ENCODE measurements at regions not wholly inside any gene's neighbourhood (a gene's known extent, or its start where the extent isn't known, plus 50 kb on each side); places are given as distances from the start of the nearest gene placed in this dataset.
A peak's percentile ranks its signal among the peaks of the same experiment; 100 is the strongest.

- H3K79me2 ChIP-seq (ENCODE audit: control insufficient read depth, insufficient read depth, low read length), result no peaks in the 10 kb centered on the region
- no peak overlapping the region for H3K4me2 ChIP-seq (ENCODE audit: insufficient read depth, low read length)
- dilution Hi-C loops (cut with MboI; ENCODE audit: extremely low pct_ligation_motif_present, low sequenced_read_pairs) (no loop called here), intact Hi-C loops (cut with micrococcal nuclease) (no loop called here)
- no peak overlapping the region for H3K27ac ChIP-seq (ENCODE audit: insufficient read depth, low read depth, low read length)
- no TSS peak for BruUV-seq (replicated peaks)
- no peak for DNase-seq (ENCODE audit: low read depth, low spot score)
- H3K9me3 ChIP-seq (replicated peaks; ENCODE audit: control insufficient read depth, insufficient read depth, low read length), result no peaks in the 10 kb centered on the region
- CTCF ChIA-PET, result interaction anchor here (1.0 kb wide), 1 partner anchor 16 kb away, joined by 3 read pairs; no protein-coding TSS in a partner anchor
- H3K9me1 ChIP-seq (replicated peaks; ENCODE audit: control insufficient read depth, extremely low read depth, insufficient read depth, low read length), result no peaks in the 10 kb centered on the region
- no peaks in the 10 kb centered on the region for H3K36me3 ChIP-seq (ENCODE audit: control insufficient read depth in 2 of 2, extremely low read depth in 1 of 2, insufficient read depth in 2 of 2, low read length in 2 of 2)
- no peak overlapping the region for H3K4me3 ChIP-seq (replicated peaks in 1 of 3; ENCODE audit: insufficient read depth in 1 of 3, low read depth in 1 of 3, low read length in 3 of 3)
- no peaks in the 10 kb centered on the region for H4K20me1 ChIP-seq (replicated peaks; ENCODE audit: control insufficient read depth, extremely low read depth, insufficient read depth, low read length)
- H3K27me3 ChIP-seq (ENCODE audit: control insufficient read depth in 2 of 2, insufficient read depth in 2 of 2, low read length in 2 of 2), result no peaks in the 10 kb centered on the region
- no peak overlapping the region for H2AFZ ChIP-seq (ENCODE audit: low read depth, low read length)
- no peak overlapping the region for H3K9ac ChIP-seq (replicated peaks; ENCODE audit: extremely low read depth, insufficient read depth, low read length)
- no peak for FAIRE-seq
- peaks cover 7% of the 10 kb centered on the region for H3K4me1 ChIP-seq (ENCODE audit: control insufficient read depth, extremely low read depth, insufficient read depth, low read length)
- POLR2A ChIA-PET, result no interaction called here
- TF ChIP-seq JUN (IDR thresholded peaks at IDR 0.05; ENCODE audit: borderline replicate concordance, insufficient read depth, insufficient read length, low read depth), result no peak
- no peak for TF ChIP-seq EZH2 (IDR thresholded peaks at IDR 0.05; ENCODE audit: borderline replicate concordance, low read depth, low read length, severe bottlenecking)
These were observed 232.3 kb downstream of the PRL start for GRCh38 chr6:22064558-22064957.

- intact Hi-C loops (cut with micrococcal nuclease), result no loop called here
- Histone ChIP-seq H3K36me3 (ENCODE audit: control insufficient read depth in 2 of 2, extremely low read depth in 1 of 2, insufficient read depth in 2 of 2, low read length in 2 of 2) (no peaks in the 10 kb centered on the region), H3K4me1 (ENCODE audit: control insufficient read depth, extremely low read depth, insufficient read depth, low read length) (peaks cover 15% of the 10 kb centered on the region), H4K20me1 (replicated peaks; ENCODE audit: control insufficient read depth, extremely low read depth, insufficient read depth, low read length) (no peaks in the 10 kb centered on the region), H3K4me2 (ENCODE audit: insufficient read depth, low read length) (no peak overlapping the region), H3K27ac (ENCODE audit: insufficient read depth, low read depth, low read length) (no peak overlapping the region), H3K27me3 (ENCODE audit: control insufficient read depth in 2 of 2, insufficient read depth in 2 of 2, low read length in 2 of 2) (no peaks in the 10 kb centered on the region), H3K4me3 (replicated peaks in 1 of 3; ENCODE audit: insufficient read depth in 1 of 3, low read depth in 1 of 3, low read length in 3 of 3) (no peak overlapping the region), H3K79me2 (ENCODE audit: control insufficient read depth, insufficient read depth, low read length) (no peaks in the 10 kb centered on the region), H3K9me1 (replicated peaks; ENCODE audit: control insufficient read depth, extremely low read depth, insufficient read depth, low read length) (no peaks in the 10 kb centered on the region), H3K9me3 (replicated peaks; ENCODE audit: control insufficient read depth, insufficient read depth, low read length) (no peaks in the 10 kb centered on the region), H3K9ac (replicated peaks; ENCODE audit: extremely low read depth, insufficient read depth, low read length) (no peak overlapping the region), H2AFZ (ENCODE audit: low read depth, low read length) (no peak overlapping the region)
- no peak for TF ChIP-seq EZH2 (IDR thresholded peaks at IDR 0.05; ENCODE audit: borderline replicate concordance, low read depth, low read length, severe bottlenecking)
- TF ChIP-seq, protein P1, sequence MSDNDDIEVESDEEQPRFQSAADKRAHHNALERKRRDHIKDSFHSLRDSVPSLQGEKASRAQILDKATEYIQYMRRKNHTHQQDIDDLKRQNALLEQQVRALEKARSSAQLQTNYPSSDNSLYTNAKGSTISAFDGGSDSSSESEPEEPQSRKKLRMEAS (IDR thresholded peaks at IDR 0.05; ENCODE audit: insufficient read depth, insufficient read length), result no peak
- no peak for TF ChIP-seq FOS (IDR thresholded peaks at IDR 0.05; ENCODE audit: borderline replicate concordance, insufficient read depth, low read length)
- TF ChIP-seq CTCF (IDR thresholded peaks at IDR 0.05; ENCODE audit: extremely low read depth in 1 of 2, insufficient read depth in 1 of 2, low read depth in 1 of 2, low read length in 2 of 2), result no peak
- TF ChIP-seq MYC (IDR thresholded peaks at IDR 0.05; ENCODE audit: low read depth, low read length), result no peak
- no peak for TF ChIP-seq GATA2 (IDR thresholded peaks at IDR 0.05; ENCODE audit: insufficient read depth, insufficient read length, low read depth, low read length)
- TF ChIP-seq JUN (IDR thresholded peaks at IDR 0.05; ENCODE audit: borderline replicate concordance, insufficient read depth, insufficient read length, low read depth), result no peak
- no peak for TF ChIP-seq POLR2A (IDR thresholded peaks at IDR 0.05; ENCODE audit: low read depth, low read length)
- no peak for TF ChIP-seq POLR2AphosphoS5 (IDR thresholded peaks at IDR 0.05; ENCODE audit: insufficient read depth, low read depth, low read length)
- BruUV-seq (replicated peaks), result no TSS peak
- peak; percentile 64 for DNase-seq (ENCODE audit: low read depth, low spot score)
- ChIA-PET CTCF (no interaction called here), POLR2A (no interaction called here)
- dilution Hi-C loops (cut with MboI; ENCODE audit: extremely low pct_ligation_motif_present, low sequenced_read_pairs), result no loop called here
- no peak for FAIRE-seq
These were observed 229.7 kb downstream of the PRL start for GRCh38 chr6:22067122-22067521.

All from endothelial cell of umbilical vein (primary cell).